GM23338 (cell line): ENCODE measurements at regions not wholly inside any gene's neighbourhood (a gene's known extent, or its start where the extent isn't known, plus 50 kb on each side); places are given as distances from the start of the nearest gene placed in this dataset.

Source experiments
- ATAC-seq: fragments of 200-7000 bp; cut with Tn5 transposase; 3 replicates; pipeline ENCODE4 v1.9.1; 2020
- DNase-seq: peaks from one replicate; pipeline ENCODE4 v3.0.0-alpha.2; 2015; ENCODE audit warnings: low spot score
- H2AFZ ChIP-seq: fragments of 200-600 bp; sonication (generic); 2 replicates; pipeline ENCODE4 v1.8.0; 2016; ENCODE audit warnings: antibody characterized with exemption, mild to moderate bottlenecking, moderate library complexity
- H3F3A ChIP-seq: fragments of 200-600 bp; sonication (generic); replicated peaks from 2 replicates; pipeline ENCODE4 v1.8.0; 2017; ENCODE audit warnings: antibody characterized with exemption, mixed run types, low read depth
- H3K27ac ChIP-seq: fragments of 200-600 bp; sonication (generic); 2 replicates; pipeline ENCODE4 v1.6.1; 2016; ENCODE audit warnings: low read depth
- H3K27me3 ChIP-seq: fragments of 200-600 bp; sonication (generic); 2 replicates; pipeline ENCODE4 v1.8.0; 2016; ENCODE audit warnings: mild to moderate bottlenecking, mixed run types, moderate library complexity; ENCODE audit not compliant: insufficient read depth
- H3K36me3 ChIP-seq: fragments of 200-600 bp; sonication (generic); 2 replicates; pipeline ENCODE4 v1.8.0; 2016; ENCODE audit warnings: mild to moderate bottlenecking; ENCODE audit not compliant: insufficient read depth
- H3K4me1 ChIP-seq: fragments of 200-600 bp; sonication (generic); 2 replicates; pipeline ENCODE4 v1.8.0; 2016; ENCODE audit warnings: mild to moderate bottlenecking, moderate library complexity; ENCODE audit not compliant: insufficient read depth
- H3K4me2 ChIP-seq: fragments of 200-600 bp; sonication (generic); 2 replicates; pipeline ENCODE4 v1.7.1; 2017; ENCODE audit warnings: mixed run types
- H3K4me3 ChIP-seq: fragments of 200-600 bp; sonication (generic); 2 replicates; pipeline ENCODE4 v1.6.1; 2016; ENCODE audit warnings: mixed run types
- H3K79me2 ChIP-seq: fragments of 200-600 bp; sonication (generic); replicated peaks from 2 replicates; pipeline ENCODE4 v1.8.0; 2017; ENCODE audit warnings: mild to moderate bottlenecking; ENCODE audit not compliant: insufficient read depth
- H3K9me2 ChIP-seq: fragments of 200-600 bp; sonication (generic); 2 replicates; pipeline ENCODE4 v1.8.0; 2017; ENCODE audit not compliant: insufficient read depth
- H4K20me1 ChIP-seq: fragments of 200-600 bp; sonication (generic); replicated peaks from 2 replicates; pipeline ENCODE4 v1.8.0; 2017; ENCODE audit warnings: mild to moderate bottlenecking; ENCODE audit not compliant: insufficient read depth
- H3K27ac Mint-ChIP-seq: 2 replicates; pipeline ENCODE4 v1.8.0; 2020; ENCODE audit warnings: inconsistent platforms, mild to moderate bottlenecking, moderate library complexity, mixed read lengths
- H3K27me3 Mint-ChIP-seq: 3 replicates; pipeline ENCODE4 v1.8.0; 2022; ENCODE audit warnings: low read depth, mild to moderate bottlenecking, moderate library complexity, mixed read lengths, inconsistent platforms; ENCODE audit not compliant: insufficient read depth, poor library complexity
- H3K36me3 Mint-ChIP-seq: 3 replicates; pipeline ENCODE4 v1.8.0; 2021; ENCODE audit warnings: low read depth, mild to moderate bottlenecking, inconsistent platforms, moderate library complexity, mixed read lengths
- H3K4me1 Mint-ChIP-seq: 3 replicates; pipeline ENCODE4 v1.8.0; 2020; ENCODE audit warnings: mild to moderate bottlenecking, inconsistent platforms, mixed read lengths
- H3K4me3 Mint-ChIP-seq: 3 replicates; pipeline ENCODE4 v1.8.0; 2021; ENCODE audit warnings: moderate library complexity, mild to moderate bottlenecking, inconsistent platforms, mixed read lengths
- H3K9me3 Mint-ChIP-seq: 3 replicates; pipeline ENCODE4 v1.8.0; 2020; ENCODE audit warnings: moderate library complexity, mild to moderate bottlenecking, inconsistent platforms, mixed read lengths
- CTCF ChIP-seq, 2 experiments: fragments of 200-600 bp in 1 of 2; sonication (generic) in 1 of 2; conservative IDR thresholded peaks; 2 replicates each; pipeline versions ENCODE4 v1.5.1 to v1.6.1; 2016 to 2017; ENCODE audit warnings: antibody characterized with exemption in 2 of 2, low read depth in 2 of 2, mild to moderate bottlenecking in 2 of 2, moderate library complexity in 1 of 2
- ETS1 ChIP-seq: IDR thresholded peaks from 2 replicates; pipeline ENCODE4 v1.6.1; 2016; ENCODE audit warnings: antibody characterized with exemption
- EZH2 ChIP-seq: fragments of 200-600 bp; sonication (generic); IDR thresholded peaks from one replicate; pipeline ENCODE4 v1.8.0; 2017; ENCODE audit warnings: antibody characterized with exemption, mild to moderate bottlenecking, low read depth; ENCODE audit not compliant: unreplicated experiment
- EZH2phosphoT487 ChIP-seq: fragments of 200-600 bp; sonication (generic); IDR thresholded peaks from one replicate; pipeline ENCODE4 v1.8.1; 2018; ENCODE audit warnings: antibody characterized with exemption; ENCODE audit not compliant: unreplicated experiment
- JUNB ChIP-seq: IDR thresholded peaks from one replicate; pipeline ENCODE4 v1.6.1; 2016; ENCODE audit warnings: antibody characterized with exemption; ENCODE audit not compliant: unreplicated experiment
- REST ChIP-seq: IDR thresholded peaks from one replicate; pipeline ENCODE4 v1.6.1; 2018; ENCODE audit warnings: antibody characterized with exemption; ENCODE audit not compliant: unreplicated experiment
- ZNF114 ChIP-seq: fragments of 250-450 bp; sonication (Bioruptor Pico); IDR thresholded peaks from 2 replicates; pipeline ENCODE4 v1.5.0; 2020; ENCODE audit warnings: mild to moderate bottlenecking, moderate library complexity
- ZNF331 ChIP-seq: fragments of 250-450 bp; sonication (Bioruptor Pico); IDR thresholded peaks from 2 replicates; pipeline ENCODE4 v1.5.0; 2020; ENCODE audit warnings: low read depth, mild to moderate bottlenecking, moderate library complexity
- ZNF462 ChIP-seq: fragments of 250-450 bp; sonication (Bioruptor Pico); IDR thresholded peaks from 2 replicates; pipeline ENCODE4 v1.5.0; 2020; ENCODE audit warnings: mild to moderate bottlenecking, moderate library complexity

- TF ChIP-seq REST (no peak), EZH2phosphoT487 (no peak), ZNF331 (no peak), JUNB (no peak), EZH2 (no peak), ZNF114 (CRISPR knock-in tag) (no peak), ETS1 (no peak)
Measured at GRCh38 chr17:54745862-54746261, 154.8 kb upstream of the TOM1L1 start (continued).

GRCh38 chr17:54749157-54749556 is 151.5 kb upstream of the TOM1L1 start:
- ATAC-seq (peak; percentile 87), DNase-seq (peak; percentile 64)
- 0 out of 2 replicates have a peak overlapping the region, but pooled peaks have one; percentile 43 for H2AFZ ChIP-seq
- H3K79me2 ChIP-seq, result no peaks in the 10 kb centered on the region
- Mint-ChIP-seq H3K4me1 (no peaks in the 10 kb centered on the region), H3K27me3 (peaks cover 2% of the 10 kb centered on the region), H3K27ac (no peak overlapping the region), H3K4me3 (no peak overlapping the region), H3K9me3 (peaks cover 45% of the 10 kb centered on the region), H3K36me3 (peaks cover 32% of the 10 kb centered on the region)
- H3K4me1 ChIP-seq, result no peaks in the 10 kb centered on the region
- no peaks in the 10 kb centered on the region for H3K27me3 ChIP-seq
- H3F3A ChIP-seq, result no peaks in the 10 kb centered on the region
- H3K27ac ChIP-seq, result no peak overlapping the region
- TF ChIP-seq CTCF (conservative IDR thresholded peaks at IDR 0.05; ENCODE audit: low read depth in 2 of 2) (peak; percentile 43 to 69), ZNF462 (CRISPR knock-in tag) (no peak)
- no peaks in the 10 kb centered on the region for H3K9me2 ChIP-seq
- no peak overlapping the region for H3K4me2 ChIP-seq
- H3K4me3 ChIP-seq, result no peak overlapping the region
- H4K20me1 ChIP-seq, result no peaks in the 10 kb centered on the region
- peaks cover 28% of the 10 kb centered on the region for H3K36me3 ChIP-seq
